GM06990 (cell line): ENCODE measurements at regions not wholly inside any gene's neighbourhood (a gene's known extent, or its start where the extent isn't known, plus 50 kb on each side); places are given as distances from the start of the nearest gene placed in this dataset.

ENCODE experiments used
- DNase-seq: peaks from one replicate; pipeline ENCODE4 v3.0.0-alpha.2; 2011; ENCODE audit not compliant: insufficient read length; ENCODE audit errors: extremely low read depth
- H3K27me3 ChIP-seq: replicated peaks from 2 replicates; pipeline ENCODE4 v1.6.0; 2011; ENCODE audit warnings: low read length; ENCODE audit not compliant: control insufficient read depth, insufficient read depth
- H3K36me3 ChIP-seq: 2 replicates; pipeline ENCODE4 v1.5.1; 2011; ENCODE audit warnings: low read length; ENCODE audit not compliant: control insufficient read depth, insufficient read depth
- H3K4me3 ChIP-seq: replicated peaks from 2 replicates; pipeline ENCODE4 v1.5.1; 2011; ENCODE audit warnings: low read depth, mild to moderate bottlenecking, control low read depth, low read length
- CTCF ChIP-seq: IDR thresholded peaks from 2 replicates; pipeline ENCODE4 v1.5.1; 2011; ENCODE audit warnings: low read length, control low read depth, mild to moderate bottlenecking, inconsistent platforms; ENCODE audit not compliant: insufficient read depth, poor library complexity, severe bottlenecking

GRCh38 chr7:47092336-47092735 lies 489.6 kb downstream of the TNS3 start:
- no peak for TF ChIP-seq CTCF
- no peaks in the 10 kb centered on the region; the same call in 1 of the 2 replicates for H3K27me3 ChIP-seq
- no peaks in the 10 kb centered on the region for H3K36me3 ChIP-seq
- H3K4me3 ChIP-seq = no peak overlapping the region
- DNase-seq = no peak

GRCh38 chr7:47091141-47091540 lies 490.8 kb downstream of the TNS3 start:
- Histone ChIP-seq H3K27me3 (no peaks in the 10 kb centered on the region; the same call in 1 of the 2 replicates), H3K36me3 (no peaks in the 10 kb centered on the region), H3K4me3 (no peak overlapping the region)
- DNase-seq = no peak
- no peak for TF ChIP-seq CTCF

- no peak overlapping the region for H3K4me3 ChIP-seq
- TF ChIP-seq CTCF = no peak
- H3K36me3 ChIP-seq = no peaks in the 10 kb centered on the region
- DNase-seq = no peak
- no peaks in the 10 kb centered on the region; the same call in 1 of the 2 replicates for H3K27me3 ChIP-seq
Measured at GRCh38 chr7:47089461-47089860, 492.4 kb downstream of the TNS3 start.

- H3K36me3 ChIP-seq = no peaks in the 10 kb centered on the region
- H3K27me3 ChIP-seq = no peaks in the 10 kb centered on the region; the same call in 1 of the 2 replicates
- DNase-seq = no peak
- no peak overlapping the region for H3K4me3 ChIP-seq
- no peak for TF ChIP-seq CTCF
Measured at GRCh38 chr7:47089068-47089417, 492.9 kb downstream of the TNS3 start.

- peak; percentile 18 for DNase-seq
- Histone ChIP-seq H3K4me3 (no peak overlapping the region), H3K27me3 (no peaks in the 10 kb centered on the region; the same call in 1 of the 2 replicates), H3K36me3 (no peaks in the 10 kb centered on the region)
- peak; percentile 83 for TF ChIP-seq CTCF
Measured at GRCh38 chr7:47088329-47089067, 493.4 kb downstream of the TNS3 start.
